ENCODE measurements at regions not wholly inside any gene's neighbourhood (a gene's known extent, or its start where the extent isn't known, plus 50 kb on each side); places are given as distances from the start of the nearest gene placed in this dataset.
"Not testable (repeated sequence)": the region's sequence is repeated elsewhere in the genome, so short reads cannot be mapped to it uniquely, and the experiment has no call there.

- DNase-seq: no peak
Observed at GRCh38 chr4:124152132-124152531, 560.4 kb downstream of the ANKRD50 start.

GRCh38 chr4:124155239-124155638, 557.3 kb downstream of the ANKRD50 start:
- DNase-seq: no peak

- DNase-seq: no peak
Observed at GRCh38 chr4:124157396-124158083, 555.0 kb downstream of the ANKRD50 start.

GRCh38 chr4:124163401-124163800, 549.1 kb downstream of the ANKRD50 start:
- DNase-seq: no peak

GRCh38 chr4:124167602-124168001, 544.9 kb downstream of the ANKRD50 start:
- DNase-seq: no peak

GRCh38 chr4:124169524-124169923, 543.0 kb downstream of the ANKRD50 start:
- not testable (repeated sequence) for DNase-seq

- DNase-seq: no peak
Observed at GRCh38 chr4:124173912-124174311, 538.6 kb downstream of the ANKRD50 start.

- no peak for DNase-seq
Observed at GRCh38 chr4:124177647-124178425, 534.7 kb downstream of the ANKRD50 start.

GRCh38 chr4:124178449-124179021, 534.0 kb downstream of the ANKRD50 start:
- DNase-seq: no peak

GRCh38 chr4:124179506-124180186, 532.9 kb downstream of the ANKRD50 start:
- DNase-seq: no peak

- no peak for DNase-seq
Observed at GRCh38 chr4:124181039-124181438, 531.5 kb downstream of the ANKRD50 start.

- DNase-seq: no peak
Observed at GRCh38 chr4:124183231-124183630, 529.3 kb downstream of the ANKRD50 start.

- DNase-seq: no peak
Observed at GRCh38 chr4:124183926-124184325, 528.6 kb downstream of the ANKRD50 start.

GRCh38 chr4:124184792-124185191, 527.7 kb downstream of the ANKRD50 start:
- DNase-seq: no peak

- no peak for DNase-seq
Observed at GRCh38 chr4:124188595-124188994, 523.9 kb downstream of the ANKRD50 start.

GRCh38 chr4:124189545-124189944, 523.0 kb downstream of the ANKRD50 start:
- no peak for DNase-seq

GRCh38 chr4:124191329-124191728, 521.2 kb downstream of the ANKRD50 start:
- DNase-seq: no peak

GRCh38 chr4:124192544-124192943, 520.0 kb downstream of the ANKRD50 start:
- no peak for DNase-seq

- DNase-seq: no peak
Observed at GRCh38 chr4:124199185-124199584, 513.3 kb downstream of the ANKRD50 start.

- DNase-seq: no peak
Observed at GRCh38 chr4:124199755-124200154, 512.8 kb downstream of the ANKRD50 start.

GRCh38 chr4:124201636-124202035, 510.9 kb downstream of the ANKRD50 start:
- DNase-seq: no peak

GRCh38 chr4:124202099-124202498, 510.4 kb downstream of the ANKRD50 start:
- DNase-seq: no peak
